ENCODE measurements at regions not wholly inside any gene's neighbourhood (a gene's known extent, or its start where the extent isn't known, plus 50 kb on each side); places are given as distances from the start of the nearest gene placed in this dataset.

- peak in 2 of 3 donors; percentile 43 to 54 for DNase-seq (ENCODE audit: low read depth in 2 of 3, low spot score in 2 of 3)
Observed at GRCh38 chr10:78964952-78965633, 103.7 kb upstream of the ZMIZ1 start.

GRCh38 chr10:78966182-78966787 is 102.5 kb upstream of the ZMIZ1 start:
- no peak for DNase-seq (ENCODE audit: low read depth in 2 of 3, low spot score in 2 of 3)

- no peak for DNase-seq (ENCODE audit: low read depth in 2 of 3, low spot score in 2 of 3)
Observed at GRCh38 chr10:78966844-78967488, 101.8 kb upstream of the ZMIZ1 start.

GRCh38 chr10:78968300-78968942 is 100.3 kb upstream of the ZMIZ1 start:
- no peak for DNase-seq (ENCODE audit: low read depth in 2 of 3, low spot score in 2 of 3)

- no peak for DNase-seq (ENCODE audit: low read depth in 2 of 3, low spot score in 2 of 3)
Observed at GRCh38 chr10:78968943-78969342, 99.8 kb upstream of the ZMIZ1 start.

- DNase-seq (ENCODE audit: low read depth in 2 of 3, low spot score in 2 of 3): no peak
Observed at GRCh38 chr10:78969719-78970118, 99.0 kb upstream of the ZMIZ1 start.

- no peak for DNase-seq (ENCODE audit: low read depth in 2 of 3, low spot score in 2 of 3)
Observed at GRCh38 chr10:78970261-78970660, 98.5 kb upstream of the ZMIZ1 start.

- DNase-seq (ENCODE audit: low read depth in 2 of 3, low spot score in 2 of 3): no peak
Observed at GRCh38 chr10:78971094-78971682, 97.6 kb upstream of the ZMIZ1 start.

GRCh38 chr10:78972160-78972946 is 96.4 kb upstream of the ZMIZ1 start:
- DNase-seq (ENCODE audit: low read depth in 2 of 3, low spot score in 2 of 3): no peak

- DNase-seq (ENCODE audit: low read depth in 2 of 3, low spot score in 2 of 3): peak; percentile 38 to 86 (median 84)
Observed at GRCh38 chr10:78972947-78973900, 95.5 kb upstream of the ZMIZ1 start.

GRCh38 chr10:78973901-78974616 is 94.7 kb upstream of the ZMIZ1 start:
- peak in 1 of 3 donors; percentile 40 for DNase-seq (ENCODE audit: low read depth in 2 of 3, low spot score in 2 of 3)

- peak in 2 of 3 donors; percentile 85 to 90 for DNase-seq (ENCODE audit: low read depth in 2 of 3, low spot score in 2 of 3)
Observed at GRCh38 chr10:78974617-78975317, 94.0 kb upstream of the ZMIZ1 start.

- DNase-seq (ENCODE audit: low read depth in 2 of 3, low spot score in 2 of 3): no peak
Observed at GRCh38 chr10:78975926-78976325, 92.8 kb upstream of the ZMIZ1 start.

GRCh38 chr10:78976825-78977755 is 91.7 kb upstream of the ZMIZ1 start:
- no peak for DNase-seq (ENCODE audit: low read depth in 2 of 3, low spot score in 2 of 3)

- no peak for DNase-seq (ENCODE audit: low read depth in 2 of 3, low spot score in 2 of 3)
Observed at GRCh38 chr10:78979938-78980337, 88.8 kb upstream of the ZMIZ1 start.

- DNase-seq (ENCODE audit: low read depth in 2 of 3, low spot score in 2 of 3): no peak
Observed at GRCh38 chr10:78980354-78980753, 88.4 kb upstream of the ZMIZ1 start.

- no peak for DNase-seq (ENCODE audit: low read depth in 2 of 3, low spot score in 2 of 3)
Observed at GRCh38 chr10:78980815-78981214, 88.0 kb upstream of the ZMIZ1 start.

All from hematopoietic multipotent progenitor cell (in vitro differentiated cells).